ENCODE measurements at regions not wholly inside any gene's neighbourhood (a gene's known extent, or its start where the extent isn't known, plus 50 kb on each side); places are given as distances from the start of the nearest gene placed in this dataset.

DNA sequence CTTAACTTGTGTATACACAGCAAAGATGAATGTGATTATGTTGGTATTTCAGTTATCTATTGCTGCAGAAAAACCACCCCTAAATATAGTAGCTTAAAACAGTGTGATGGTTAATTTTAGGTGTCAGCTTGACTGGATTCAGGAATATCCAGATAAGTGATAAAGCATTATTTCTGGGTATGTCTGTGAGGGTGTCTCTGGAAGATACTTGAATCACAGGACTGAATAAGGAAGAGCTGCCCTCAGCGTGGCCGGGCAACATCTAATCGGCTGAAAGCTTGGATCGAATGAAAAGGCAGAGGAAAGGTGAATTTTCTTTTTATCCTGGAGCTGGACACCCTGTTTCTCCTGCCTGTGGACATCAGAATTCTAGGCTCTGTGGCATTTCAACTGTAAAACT, 132.0 kb upstream of the SYNPR start:
- Mint-ChIP-seq H3K27me3 (ENCODE audit: low read depth) (peaks cover 8% of the 10 kb centered on the region), H3K36me3 (ENCODE audit: low read depth) (no peaks in the 10 kb centered on the region), H3K27ac (ENCODE audit: unreplicated experiment) (no peak overlapping the region), H3K4me3 (ENCODE audit: unreplicated experiment) (no peak overlapping the region), H3K9me3 (ENCODE audit: low read depth) (peaks cover 4% of the 10 kb centered on the region), H3K4me1 (ENCODE audit: low read depth) (no peaks in the 10 kb centered on the region)
- TF ChIP-seq, protein P1, sequence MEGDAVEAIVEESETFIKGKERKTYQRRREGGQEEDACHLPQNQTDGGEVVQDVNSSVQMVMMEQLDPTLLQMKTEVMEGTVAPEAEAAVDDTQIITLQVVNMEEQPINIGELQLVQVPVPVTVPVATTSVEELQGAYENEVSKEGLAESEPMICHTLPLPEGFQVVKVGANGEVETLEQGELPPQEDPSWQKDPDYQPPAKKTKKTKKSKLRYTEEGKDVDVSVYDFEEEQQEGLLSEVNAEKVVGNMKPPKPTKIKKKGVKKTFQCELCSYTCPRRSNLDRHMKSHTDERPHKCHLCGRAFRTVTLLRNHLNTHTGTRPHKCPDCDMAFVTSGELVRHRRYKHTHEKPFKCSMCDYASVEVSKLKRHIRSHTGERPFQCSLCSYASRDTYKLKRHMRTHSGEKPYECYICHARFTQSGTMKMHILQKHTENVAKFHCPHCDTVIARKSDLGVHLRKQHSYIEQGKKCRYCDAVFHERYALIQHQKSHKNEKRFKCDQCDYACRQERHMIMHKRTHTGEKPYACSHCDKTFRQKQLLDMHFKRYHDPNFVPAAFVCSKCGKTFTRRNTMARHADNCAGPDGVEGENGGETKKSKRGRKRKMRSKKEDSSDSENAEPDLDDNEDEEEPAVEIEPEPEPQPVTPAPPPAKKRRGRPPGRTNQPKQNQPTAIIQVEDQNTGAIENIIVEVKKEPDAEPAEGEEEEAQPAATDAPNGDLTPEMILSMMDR (IDR thresholded peaks at IDR 0.05): no peak
- DNase-seq (ENCODE audit: low spot score): no peak

DNA sequence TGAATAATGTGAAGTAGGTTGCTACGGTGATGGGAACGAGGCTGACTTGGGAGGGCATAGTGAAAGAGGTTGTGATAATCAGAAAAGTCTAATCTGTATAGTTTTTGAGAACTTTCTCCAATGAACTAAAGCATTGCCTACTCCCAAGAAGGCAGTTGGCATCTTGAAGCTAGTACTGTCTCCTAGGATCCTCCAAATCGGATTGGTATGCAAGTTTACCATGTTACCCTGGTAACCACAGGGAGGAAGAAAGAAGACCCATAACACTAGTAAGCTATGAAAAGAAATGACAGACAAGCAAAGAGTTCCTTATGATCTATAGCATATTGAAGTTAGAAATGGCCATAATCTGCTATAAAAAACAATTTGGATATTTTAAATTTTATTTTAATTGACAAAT, 127.2 kb upstream of the SYNPR start:
- no peak overlapping the region for H3K27ac Mint-ChIP-seq (ENCODE audit: unreplicated experiment)
- no peak for DNase-seq (ENCODE audit: low spot score)

DNA sequence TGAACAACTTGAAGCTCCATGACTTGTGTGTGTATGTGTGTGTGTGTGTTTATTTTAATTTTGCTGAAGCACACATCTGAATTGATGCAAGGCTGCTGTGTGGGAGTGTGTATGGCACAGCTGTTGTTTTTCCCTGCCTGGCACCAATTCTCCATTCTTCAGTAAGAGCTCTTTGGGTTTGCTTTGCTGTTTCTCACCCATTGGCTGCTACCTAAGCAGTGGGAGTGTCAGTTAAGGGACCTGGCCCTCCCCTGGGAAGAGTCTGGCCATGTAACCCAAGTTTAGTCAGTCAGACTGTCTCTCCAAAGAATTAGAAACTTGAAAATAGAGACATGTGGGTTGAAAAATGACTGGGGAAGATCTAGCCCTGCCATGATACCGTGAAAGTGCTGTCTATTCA, 126.2 kb upstream of the SYNPR start:
- no peak overlapping the region for H3K27ac Mint-ChIP-seq (ENCODE audit: unreplicated experiment)
- peaks cover 9% of the 10 kb centered on the region for H3K9me3 Mint-ChIP-seq (ENCODE audit: low read depth)
- no peaks in the 10 kb centered on the region for H3K36me3 Mint-ChIP-seq (ENCODE audit: low read depth)
- H3K4me1 Mint-ChIP-seq (ENCODE audit: low read depth): no peaks in the 10 kb centered on the region
- TF ChIP-seq, protein P1 (IDR thresholded peaks at IDR 0.05): no peak
- no peaks in the 10 kb centered on the region for H3K27me3 Mint-ChIP-seq (ENCODE audit: low read depth)
- DNase-seq (ENCODE audit: low spot score): no peak
- H3K4me3 Mint-ChIP-seq (ENCODE audit: unreplicated experiment): no peak overlapping the region

More for the DNA sequence above, 127.2 kb upstream of the SYNPR start:
- Mint-ChIP-seq H3K4me3 (ENCODE audit: unreplicated experiment) (no peak overlapping the region), H3K9me3 (ENCODE audit: low read depth) (peaks cover 6% of the 10 kb centered on the region), H3K4me1 (ENCODE audit: low read depth) (no peaks in the 10 kb centered on the region), H3K36me3 (ENCODE audit: low read depth) (no peaks in the 10 kb centered on the region), H3K27me3 (ENCODE audit: low read depth) (peaks cover 3% of the 10 kb centered on the region)
- TF ChIP-seq, protein P1 (IDR thresholded peaks at IDR 0.05): no peak

DNA sequence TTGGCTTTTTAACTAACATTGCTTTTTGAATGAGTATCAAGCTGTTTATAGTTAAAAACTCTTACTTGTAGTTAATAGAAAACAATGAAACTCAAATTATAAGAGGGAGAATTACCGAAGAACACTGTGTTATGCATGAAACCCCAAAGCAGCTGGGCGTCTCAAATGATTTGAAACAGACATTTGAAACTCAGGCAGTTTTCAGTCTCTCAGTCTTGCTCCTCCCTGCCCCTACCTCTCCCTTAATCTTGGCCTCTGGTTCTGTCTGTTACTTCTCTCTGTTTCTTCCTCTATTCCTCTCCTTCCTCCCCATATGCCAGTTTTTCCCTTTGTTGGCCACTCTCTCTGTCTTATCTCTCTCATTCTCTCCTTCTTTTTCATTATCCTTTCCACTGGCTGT, 118.3 kb upstream of the SYNPR start:
- H3K27me3 Mint-ChIP-seq (ENCODE audit: low read depth): peaks cover 2% of the 10 kb centered on the region

DNA sequence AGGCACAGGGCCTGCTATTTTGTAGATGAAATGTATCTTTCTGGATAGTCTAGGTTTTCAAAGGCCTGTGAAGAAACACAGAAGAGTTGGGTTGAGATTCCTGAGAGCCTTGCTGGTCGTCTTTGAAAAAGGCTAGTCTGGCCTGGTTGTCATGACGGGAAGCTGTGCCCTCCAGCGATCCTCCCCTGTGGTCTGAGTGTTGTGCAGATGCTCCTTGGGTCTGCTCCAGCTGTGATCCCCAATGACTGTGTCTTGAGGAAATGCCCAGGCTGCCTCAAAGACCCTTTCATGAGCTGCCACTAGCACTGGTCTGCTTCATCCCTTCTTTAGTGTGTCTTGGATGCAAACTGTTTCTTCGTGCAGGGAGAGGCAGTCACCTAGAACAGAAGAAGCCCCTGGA, 111.0 kb upstream of the SYNPR start:
- no peak for DNase-seq (ENCODE audit: low spot score)
- Mint-ChIP-seq H3K9me3 (ENCODE audit: low read depth) (no peaks in the 10 kb centered on the region), H3K27me3 (ENCODE audit: low read depth) (no peaks in the 10 kb centered on the region), H3K4me3 (ENCODE audit: unreplicated experiment) (no peak overlapping the region), H3K27ac (ENCODE audit: unreplicated experiment) (no peak overlapping the region), H3K4me1 (ENCODE audit: low read depth) (no peaks in the 10 kb centered on the region), H3K36me3 (ENCODE audit: low read depth) (no peaks in the 10 kb centered on the region)
- TF ChIP-seq, protein P1 (IDR thresholded peaks at IDR 0.05): no peak

More for the DNA sequence above, 118.3 kb upstream of the SYNPR start:
- H3K4me3 Mint-ChIP-seq (ENCODE audit: unreplicated experiment): no peak overlapping the region
- DNase-seq (ENCODE audit: low spot score): no peak
- TF ChIP-seq, protein P1 (IDR thresholded peaks at IDR 0.05): no peak
- H3K27ac Mint-ChIP-seq (ENCODE audit: unreplicated experiment): no peak overlapping the region
- no peaks in the 10 kb centered on the region for H3K36me3 Mint-ChIP-seq (ENCODE audit: low read depth)
- peaks cover 4% of the 10 kb centered on the region for H3K9me3 Mint-ChIP-seq (ENCODE audit: low read depth)
- H3K4me1 Mint-ChIP-seq (ENCODE audit: low read depth): no peaks in the 10 kb centered on the region
